ENCODE measurements at regions not wholly inside any gene's neighbourhood (a gene's known extent, or its start where the extent isn't known, plus 50 kb on each side); places are given as distances from the start of the nearest gene placed in this dataset.

DNA sequence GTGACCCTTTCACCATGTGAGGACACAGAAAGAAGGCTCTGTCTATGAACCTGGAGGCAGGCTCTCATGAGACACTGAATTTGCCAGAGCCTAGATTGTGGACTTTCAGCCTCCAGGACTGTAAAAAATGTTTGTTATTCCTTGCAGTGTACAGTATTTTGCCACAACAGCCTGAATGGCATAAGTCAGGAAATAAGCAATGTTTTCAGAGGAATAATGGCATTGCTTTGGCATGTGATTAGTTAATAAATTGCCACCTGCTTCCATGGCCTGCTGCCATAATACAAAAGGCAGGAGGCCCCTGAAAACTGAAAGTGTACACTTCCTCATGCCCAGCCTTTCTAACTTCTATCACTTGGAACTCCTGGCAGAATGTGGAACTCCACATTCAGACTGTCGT is 408.1 kb downstream of the GADD45G start:
- no peak for DNase-seq

DNA sequence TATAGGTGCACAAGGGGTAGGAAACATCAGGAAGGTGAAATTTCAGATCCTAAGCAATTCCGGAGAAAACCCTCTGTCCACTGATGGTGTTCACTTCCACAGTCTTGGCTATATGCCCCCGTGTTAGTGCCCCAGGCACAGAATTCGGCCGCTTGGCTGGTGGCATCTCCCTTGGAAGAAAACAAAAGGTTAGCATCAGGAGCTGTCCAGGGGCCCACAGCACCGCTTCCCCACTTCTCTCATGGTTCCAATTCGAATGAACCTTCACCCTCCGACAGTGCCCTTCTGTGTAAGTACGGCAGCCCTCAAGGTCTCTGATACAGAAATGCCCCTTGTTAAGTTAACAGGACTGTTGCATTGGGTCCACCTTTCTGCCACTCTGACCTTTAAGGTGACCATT is 409.0 kb downstream of the GADD45G start:
- DNase-seq = no peak

DNA sequence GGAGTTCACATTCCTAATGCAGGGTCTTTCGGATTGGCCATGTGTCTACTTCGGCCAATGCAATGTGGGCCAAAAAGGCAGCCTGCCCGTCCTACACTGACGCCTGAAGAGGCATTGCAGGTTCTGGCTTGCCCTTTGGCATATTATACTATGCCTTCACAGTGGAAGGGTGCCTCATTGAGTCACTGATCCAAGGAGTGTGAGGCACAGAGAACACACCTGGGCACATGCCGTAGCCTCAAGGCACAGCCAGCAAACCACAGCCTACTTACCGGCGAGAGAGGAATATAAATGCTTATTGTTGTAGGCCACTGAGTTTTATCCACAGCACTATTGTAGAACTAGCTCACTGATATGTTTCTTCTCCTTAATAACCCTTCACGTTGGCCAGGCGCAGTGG is 409.6 kb downstream of the GADD45G start:
- DNase-seq = no peak

DNA sequence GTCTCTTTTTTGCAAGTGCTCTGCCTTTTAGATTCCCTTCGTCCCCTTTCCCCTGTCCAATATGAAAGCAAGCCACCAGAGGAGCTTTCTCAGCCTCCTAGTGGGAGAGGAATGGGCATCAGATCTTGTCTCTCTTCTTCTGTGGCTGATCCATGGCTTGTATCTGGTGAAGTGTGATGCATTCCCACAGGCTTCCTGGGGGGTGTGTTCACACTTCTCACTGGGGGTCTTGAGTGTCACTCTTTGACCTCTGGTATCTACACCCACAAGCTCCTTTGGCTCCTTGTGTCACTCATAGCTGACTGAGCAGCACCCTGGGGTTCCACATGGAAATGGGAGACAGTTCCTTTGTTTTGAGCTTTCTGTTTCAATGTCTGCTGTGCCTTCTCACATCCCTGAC is 411.5 kb downstream of the GADD45G start:
- DNase-seq = no peak

DNA sequence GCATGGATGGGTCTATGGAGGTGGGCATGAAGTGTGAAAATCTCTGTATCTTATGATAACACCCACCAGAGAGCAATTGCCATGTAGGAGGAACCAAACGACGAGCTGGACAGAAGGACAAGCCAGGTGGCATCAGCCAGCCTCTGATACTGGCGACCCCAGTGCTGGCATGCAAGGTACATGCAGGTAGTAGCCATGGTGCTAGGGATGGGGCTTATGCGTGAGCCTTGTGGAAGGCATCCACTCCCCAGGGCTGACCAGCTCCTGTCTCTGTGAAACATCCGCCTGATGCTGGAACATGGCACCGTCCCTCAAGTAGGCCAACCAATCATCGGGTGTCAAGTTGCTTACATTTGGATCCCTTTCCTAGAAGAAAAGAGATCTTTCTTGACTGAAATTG is 412.9 kb downstream of the GADD45G start:
- DNase-seq = no peak

DNA sequence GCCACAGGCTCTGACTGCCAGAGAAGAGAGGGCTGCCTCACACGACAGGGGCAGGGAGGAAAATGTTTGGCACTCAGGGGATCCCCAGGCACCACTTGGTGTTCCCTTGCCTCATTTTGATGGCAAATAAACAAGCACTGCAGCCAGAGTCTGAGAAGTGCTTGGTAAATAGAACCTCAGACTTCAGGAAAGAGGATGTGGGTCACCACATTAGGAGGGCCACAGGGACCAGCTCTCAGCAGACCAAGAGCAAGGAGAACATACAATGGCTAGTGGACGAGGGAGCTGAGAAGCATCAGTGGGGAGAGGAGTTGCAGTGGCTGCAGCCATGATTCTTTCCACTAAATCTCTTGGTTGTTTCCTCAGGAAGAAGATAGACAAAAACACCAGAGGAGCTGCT is 413.9 kb downstream of the GADD45G start:
- DNase-seq = no peak

DNA sequence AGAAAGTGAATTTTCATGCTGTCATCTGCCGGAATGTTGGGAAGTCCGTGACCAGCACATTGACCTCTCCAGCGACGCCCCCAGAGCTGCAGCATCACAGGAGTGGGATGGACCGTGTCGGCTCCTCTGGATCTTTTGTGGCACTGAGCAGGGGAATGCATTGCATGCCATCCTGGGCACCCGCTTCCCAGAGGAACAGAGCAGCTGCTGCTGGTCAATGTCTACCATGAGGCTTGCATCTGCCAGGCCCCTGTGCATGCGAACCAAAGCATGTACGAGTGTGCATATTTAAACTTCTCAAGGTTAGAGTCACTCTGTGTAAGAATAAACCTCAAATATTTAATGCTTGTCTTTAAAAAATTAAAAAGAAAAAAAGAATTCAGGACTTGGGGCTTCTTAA is 414.8 kb downstream of the GADD45G start:
- no peak for DNase-seq

DNA sequence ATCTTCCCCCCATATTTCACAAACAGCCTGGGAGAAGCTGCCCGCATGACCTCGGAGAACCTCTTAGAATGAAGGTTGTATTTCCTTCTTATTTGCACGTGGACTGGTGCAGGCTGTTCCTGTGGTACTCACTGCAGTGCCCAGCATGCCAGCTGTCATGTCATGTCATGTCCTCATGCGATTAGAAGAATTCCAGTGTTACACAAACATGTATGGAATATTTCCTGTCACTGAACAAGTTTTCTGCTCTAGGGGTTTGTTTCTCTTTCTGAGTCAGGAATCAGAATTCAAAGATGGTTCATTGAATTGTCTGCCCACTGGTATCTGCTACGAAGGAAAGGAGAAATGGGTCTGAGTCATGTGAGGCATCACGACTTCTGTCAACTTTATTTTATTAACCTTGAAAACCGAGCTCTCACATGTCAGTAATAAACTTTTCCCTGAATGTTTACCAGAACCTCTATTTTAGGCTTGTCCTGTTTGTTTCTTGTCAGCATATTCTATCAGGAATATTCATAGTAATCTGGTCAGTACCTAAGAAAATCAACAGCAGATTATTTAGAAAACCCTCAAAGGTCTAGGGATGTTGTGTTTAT is 415.6 kb downstream of the GADD45G start:
- DNase-seq = no peak

DNA sequence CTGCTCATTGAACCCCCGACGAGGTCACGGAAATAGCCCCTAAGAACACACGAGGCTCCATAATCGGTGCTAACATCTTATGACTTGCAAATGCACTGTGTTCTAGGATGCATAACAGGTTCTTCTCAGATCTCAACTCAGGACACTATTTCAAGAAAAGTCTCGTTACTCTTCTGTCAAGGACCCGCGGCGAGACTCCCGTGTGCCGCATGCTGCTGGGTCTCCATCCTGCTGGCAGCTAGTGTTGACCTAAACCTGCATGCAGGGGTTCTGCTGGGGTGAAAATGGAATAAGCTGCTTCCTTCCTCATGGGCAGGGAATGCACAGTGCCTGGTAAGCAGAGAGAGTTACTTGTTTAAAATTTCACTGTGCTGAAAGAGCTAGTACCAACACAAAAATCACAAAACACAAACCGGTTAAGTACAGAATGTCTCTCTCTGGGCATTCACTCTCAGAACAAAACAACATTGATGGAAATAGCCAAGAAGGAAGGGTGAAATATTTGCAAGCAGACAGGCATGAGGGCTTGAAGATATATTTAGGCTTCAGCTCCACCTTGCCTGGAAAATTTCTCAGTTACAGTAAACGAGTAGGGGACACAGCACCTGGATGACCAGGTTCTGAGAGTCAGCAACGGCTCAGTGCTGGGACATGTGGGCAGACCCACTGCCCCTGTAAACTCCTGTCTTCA is 416.5 kb downstream of the GADD45G start:
- DNase-seq = no peak

DNA sequence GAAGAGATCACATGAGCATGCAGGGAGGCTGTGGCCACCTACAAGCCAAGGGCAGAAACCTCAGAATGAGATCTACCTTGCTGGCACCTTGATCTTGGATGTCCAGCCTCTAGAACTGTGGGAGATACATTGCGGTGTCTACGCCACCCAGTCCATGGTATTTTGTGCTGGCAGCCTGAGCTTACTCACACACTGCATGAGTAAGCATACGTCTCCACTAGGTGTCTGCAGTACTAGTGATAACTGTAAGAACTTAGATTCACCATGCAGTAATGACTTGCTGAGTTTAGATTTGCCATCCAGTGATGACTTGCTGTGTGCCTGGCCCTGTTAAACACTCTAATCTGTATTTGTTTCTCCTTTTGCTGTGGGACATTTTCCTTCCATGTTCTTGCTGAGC is 417.7 kb downstream of the GADD45G start:
- DNase-seq = no peak

DNA sequence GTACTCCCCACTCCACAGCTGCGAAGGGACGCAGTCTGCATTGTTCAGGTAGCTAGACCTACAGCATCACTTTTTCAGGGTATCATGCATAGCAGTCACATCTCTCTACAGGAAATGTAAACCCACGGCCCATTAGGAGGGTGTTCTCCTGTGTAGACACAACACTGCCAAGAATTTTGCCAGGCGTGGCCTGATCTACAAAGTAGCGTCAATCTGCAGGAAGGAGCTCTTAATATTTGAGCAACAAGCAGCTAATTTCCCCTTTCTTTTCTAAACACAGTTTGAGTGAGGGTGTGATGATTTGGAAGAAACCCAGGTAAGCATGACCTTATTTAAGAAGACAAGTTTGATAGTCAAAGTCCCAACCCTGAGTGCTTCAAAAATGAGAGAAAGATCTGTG is 419.0 kb downstream of the GADD45G start:
- no peak for DNase-seq

DNA sequence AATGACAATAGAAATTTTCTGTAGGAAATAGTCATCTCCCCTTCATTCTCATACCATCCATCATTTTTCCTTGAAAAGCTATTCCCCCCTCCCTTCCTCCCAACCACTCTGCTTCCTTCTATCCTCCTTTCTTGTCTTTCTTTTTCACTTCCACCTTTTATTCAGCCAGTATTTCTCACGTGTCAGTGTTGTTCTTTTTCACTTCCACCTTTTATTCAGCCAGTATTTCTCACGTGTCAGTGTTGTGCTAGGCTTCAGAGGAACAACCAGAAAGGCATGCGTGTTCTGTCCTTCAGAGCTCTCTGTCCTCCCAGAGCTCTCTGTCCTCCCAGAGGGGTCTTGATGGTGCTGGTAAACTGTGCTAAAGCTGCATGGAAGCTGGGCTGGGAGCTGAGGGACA is 419.6 kb downstream of the GADD45G start:
- DNase-seq = no peak

DNA sequence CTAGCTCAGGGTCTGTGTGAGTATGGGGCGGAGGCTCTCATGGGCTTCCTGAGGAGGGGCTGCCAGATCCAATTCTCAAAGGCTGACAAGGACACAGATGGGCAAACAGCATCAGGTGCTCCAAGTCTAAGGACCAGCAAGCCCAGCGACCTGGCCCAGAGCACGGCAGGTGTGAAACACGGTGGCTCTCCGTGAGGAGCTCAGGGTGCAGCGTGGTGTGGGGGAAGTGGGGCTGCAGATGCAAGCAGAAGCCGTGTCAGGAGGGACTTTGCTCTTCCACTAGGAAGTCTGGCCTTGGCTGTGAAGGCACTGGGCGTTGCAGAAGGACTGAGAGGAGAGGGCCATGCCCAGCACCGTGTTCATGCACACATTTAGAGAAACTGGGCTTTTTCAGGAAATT is 420.0 kb downstream of the GADD45G start:
- DNase-seq = no peak

DNA sequence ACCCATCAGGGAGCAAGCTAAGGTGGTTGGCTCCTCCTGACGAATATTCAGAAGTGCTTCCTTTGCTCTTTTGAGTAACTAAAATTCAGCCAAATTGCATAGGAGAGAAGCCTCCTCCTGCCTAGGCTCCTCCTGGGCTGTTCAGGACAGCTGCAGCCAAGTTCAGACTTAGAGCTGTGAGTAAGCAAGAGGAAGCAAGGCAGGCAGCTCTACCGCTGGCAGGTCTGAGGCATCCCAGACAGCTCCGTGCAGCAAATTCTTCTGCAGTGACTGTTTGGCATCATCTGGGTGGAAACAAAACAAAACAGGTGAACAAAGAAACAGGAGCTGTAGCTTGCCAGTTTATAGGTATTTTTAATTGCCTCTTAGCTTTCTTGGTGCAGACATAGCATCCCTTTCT is 421.0 kb downstream of the GADD45G start:
- DNase-seq = no peak

DNA sequence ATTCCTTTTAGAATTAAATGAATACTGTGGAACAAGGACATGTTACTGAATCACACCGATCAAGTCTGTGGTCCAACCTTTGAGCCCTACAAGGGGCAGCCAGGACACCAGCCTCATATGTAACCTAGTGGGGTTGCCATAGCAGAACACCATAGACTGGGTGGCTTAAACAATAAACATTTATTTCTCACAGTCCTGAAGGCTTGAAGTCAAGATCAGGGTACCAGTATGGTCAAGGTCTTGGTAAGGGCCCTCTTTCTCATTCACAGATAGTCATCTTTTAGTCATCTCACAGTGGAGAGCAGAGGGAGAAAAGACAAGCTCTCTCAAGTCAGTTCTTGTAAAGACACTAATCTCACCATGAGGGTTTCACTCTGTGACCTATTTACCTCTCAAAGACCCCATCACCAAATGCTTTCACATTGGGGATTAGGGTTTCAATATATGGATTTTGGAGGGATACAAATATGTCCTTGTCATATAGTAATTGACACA is 422.5 kb downstream of the GADD45G start:
- DNase-seq = no peak

DNA sequence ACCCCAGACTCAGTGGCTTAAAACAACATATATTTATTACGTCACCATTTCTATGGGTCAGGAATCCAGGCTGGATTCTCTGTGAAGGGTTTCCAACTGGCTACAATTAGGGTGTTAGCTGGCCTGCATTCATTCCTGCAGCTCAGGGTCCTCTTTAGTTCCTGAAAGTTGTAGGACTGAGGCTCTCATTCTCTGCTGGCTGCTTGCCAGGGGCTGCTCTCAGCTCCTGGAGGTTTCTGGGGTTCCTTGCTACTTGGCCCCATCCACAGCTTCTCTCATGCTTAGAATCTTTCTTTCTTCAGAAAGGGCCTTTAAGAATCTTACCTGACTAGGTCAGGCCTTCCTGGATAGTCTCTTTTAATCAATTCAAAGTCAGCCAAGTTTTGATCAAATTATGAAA is 424.6 kb downstream of the GADD45G start:
- DNase-seq = no peak

DNA sequence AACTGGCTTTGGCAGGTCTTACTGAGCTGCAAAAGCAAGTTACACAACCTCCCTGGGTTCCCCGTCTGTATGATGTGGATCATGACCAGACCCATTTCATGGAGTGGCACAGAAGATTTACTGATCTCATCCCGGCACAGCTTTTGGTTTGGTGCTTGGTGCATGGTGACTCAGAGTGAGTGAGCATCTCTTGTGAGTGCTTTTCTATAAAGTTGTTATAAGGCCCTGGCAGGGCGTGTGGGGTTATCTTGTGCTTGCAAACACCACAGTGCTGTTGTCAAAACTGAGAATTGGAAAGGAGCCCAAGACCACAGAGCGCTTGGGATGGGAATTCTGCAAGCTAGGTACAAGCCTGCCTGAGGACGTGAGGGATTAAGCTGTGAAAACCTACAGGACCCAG is 425.2 kb downstream of the GADD45G start:
- no peak for DNase-seq

DNA sequence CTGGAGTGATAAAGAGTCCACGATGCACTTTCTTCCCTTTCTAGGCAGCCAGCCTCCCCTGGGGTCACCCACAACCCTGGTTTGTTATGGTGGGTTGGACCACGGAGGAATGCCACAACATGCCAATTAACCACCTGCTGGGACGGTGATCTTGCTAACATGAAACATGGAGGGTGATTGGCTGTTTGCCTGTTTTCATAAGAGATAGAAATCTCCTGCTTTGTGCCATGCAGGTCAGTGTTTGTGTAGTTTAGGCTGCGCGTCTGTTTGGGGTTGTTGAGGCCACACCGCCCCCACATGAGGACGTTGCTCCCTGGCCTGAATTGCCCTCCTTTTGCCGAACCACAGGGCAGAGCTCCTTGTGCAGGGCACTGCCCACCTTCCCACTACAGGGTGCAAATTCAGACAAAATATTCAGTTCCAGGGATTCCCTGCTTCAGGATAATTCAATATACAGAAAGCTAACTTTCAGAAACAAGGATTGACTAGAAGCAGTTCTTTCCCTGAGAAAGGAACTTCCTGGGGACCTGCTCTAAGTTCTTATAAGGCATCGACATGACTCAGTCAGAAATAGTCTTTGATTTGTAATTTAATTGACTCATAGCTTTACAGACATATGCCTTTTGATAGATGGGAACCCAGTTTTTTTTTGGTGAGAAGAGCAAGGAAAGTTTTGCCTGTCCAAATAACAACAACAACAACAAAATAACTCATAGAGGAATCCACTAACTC is 427.6 kb downstream of the GADD45G start:
- no peak for DNase-seq

DNA sequence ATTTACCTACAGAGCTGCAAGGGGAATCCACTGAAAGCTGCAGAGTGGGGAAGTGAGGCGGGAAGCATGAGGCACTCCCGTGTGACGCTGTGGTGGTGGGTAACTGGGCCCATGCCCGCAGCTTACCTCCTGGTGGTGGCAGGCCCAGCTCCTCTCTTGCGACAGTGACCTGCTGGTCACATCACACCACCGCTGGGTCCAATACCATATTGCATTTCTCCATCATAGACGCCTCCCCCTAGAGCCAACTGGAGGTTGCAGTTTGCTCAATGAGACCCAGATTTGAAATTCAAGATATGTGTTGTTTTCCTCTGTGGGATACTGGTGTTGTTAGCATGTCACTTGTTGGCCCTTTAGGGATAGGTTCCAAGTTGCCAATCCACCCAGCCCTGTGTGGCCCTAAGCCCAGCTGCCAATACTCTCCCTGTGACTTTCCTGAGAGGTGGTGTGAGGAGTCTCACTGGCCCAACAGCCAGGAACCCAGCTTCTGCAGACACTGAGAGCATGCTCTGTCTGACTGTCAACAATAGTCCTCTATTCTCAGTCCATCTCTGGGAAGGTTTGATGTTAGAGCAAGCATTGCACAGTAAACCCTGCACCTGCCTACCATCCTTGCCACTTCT is 428.3 kb downstream of the GADD45G start:
- DNase-seq = no peak

DNA sequence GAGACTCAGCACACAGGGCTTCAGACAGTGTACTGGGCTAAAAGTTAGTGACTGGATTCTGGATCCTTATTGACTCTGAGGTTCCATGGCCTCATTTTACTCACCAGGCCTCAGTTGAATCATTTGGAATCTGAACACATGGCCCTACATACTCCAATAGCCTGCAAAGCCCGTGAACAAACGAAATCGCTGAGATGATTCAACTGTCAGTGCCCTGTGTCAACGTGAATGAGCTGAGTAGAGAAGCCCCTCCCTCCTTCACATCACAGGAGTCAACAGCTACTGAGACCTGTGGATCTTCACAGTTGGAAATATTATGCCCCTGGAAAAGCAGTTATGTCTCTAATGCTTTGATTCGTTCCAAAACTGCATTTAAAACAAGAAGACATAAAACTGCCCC is 429.3 kb downstream of the GADD45G start:
- DNase-seq = no peak

DNA sequence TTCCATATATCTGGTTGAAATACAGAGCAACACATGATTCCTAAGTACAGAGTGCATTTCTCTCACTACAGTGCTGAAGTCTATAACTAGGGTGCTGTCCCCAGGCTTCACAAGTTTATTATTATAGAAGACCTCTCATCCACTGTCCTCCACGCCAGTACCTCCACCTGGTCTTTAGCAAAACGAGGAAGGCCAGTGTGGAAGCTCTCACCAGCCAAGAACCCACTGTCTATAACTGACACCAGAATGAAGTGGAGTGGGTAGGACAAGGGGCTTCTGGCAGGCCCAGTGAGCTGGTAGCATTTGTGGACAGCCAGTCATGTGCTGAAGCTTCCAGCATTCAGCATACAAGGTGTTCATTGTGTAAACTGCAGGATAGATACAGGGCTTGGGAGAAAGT is 430.7 kb downstream of the GADD45G start:
- DNase-seq = no peak

DNA sequence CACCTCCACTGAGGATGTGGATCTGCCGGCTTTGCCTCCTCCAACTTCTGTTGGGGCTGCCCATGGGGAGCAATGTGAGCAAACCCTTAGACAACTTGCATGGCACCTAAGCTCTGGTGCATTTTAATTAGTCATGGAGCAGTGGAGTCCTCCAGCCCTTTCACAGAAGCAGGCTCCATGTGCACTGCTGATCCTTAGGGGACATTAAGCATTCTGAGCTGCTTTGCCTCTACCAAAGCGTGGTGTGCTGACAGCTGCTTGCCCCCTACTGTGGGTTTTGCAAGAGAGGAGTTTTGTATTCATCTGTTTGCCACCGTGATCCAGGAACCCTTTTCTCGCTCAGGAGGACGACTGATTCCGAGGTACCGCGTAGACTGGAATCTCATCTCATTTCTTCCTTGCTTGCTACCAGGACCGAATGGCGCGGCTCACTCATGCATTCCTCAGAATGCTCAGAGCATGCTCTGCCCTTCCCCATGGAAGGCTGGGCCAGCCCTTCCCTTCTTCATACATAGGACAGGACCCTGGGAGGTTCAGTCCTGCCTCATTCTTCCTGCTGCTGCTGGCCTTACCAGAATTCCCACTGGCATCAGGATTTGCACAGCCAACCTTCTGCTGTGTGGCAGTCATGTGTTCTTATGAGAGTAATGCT is 432.5 kb downstream of the GADD45G start:
- DNase-seq = no peak

DNA sequence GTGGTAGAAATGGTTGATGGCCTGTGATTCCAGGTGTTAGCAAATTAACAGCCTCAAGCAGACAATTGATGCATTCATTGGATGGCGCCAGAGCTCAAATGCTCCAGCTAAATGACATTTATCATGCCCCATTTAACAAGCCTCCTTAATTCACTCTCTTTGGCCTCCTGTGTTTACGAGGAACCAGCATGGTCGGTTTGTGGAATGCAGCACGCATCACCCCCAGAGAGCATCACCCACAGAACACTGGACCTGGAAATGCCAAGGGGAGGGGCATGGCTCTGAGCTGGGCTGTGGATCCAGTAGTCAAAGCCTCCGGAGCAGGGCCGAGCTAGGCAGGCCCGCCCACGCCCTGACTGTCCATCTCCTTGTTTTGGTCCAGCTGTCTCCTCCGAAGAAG is 434.0 kb downstream of the GADD45G start:
- no peak for DNase-seq
